HEK293 (cell line): ENCODE measurements at regions not wholly inside any gene's neighbourhood (a gene's known extent, or its start where the extent isn't known, plus 50 kb on each side); places are given as distances from the start of the nearest gene placed in this dataset.
"Not testable (repeated sequence)": the region's sequence is repeated elsewhere in the genome, so short reads cannot be mapped to it uniquely, and the experiment has no call there.

Experiments
- CTCF ChIA-PET: fragments of 350-600 bp; formaldehyde crosslinking; extraction: SDS; loops from one replicate; lab custom pipeline; 2021; ENCODE audit warnings: antibody characterized with exemption; lab: Yijun Ruan, JAX
- POLR2A ChIA-PET: fragments of 300-600 bp; formaldehyde crosslinking; extraction: SDS; loops from one replicate; lab custom pipeline; 2020; ENCODE audit warnings: antibody characterized with exemption, inconsistent platforms; lab: Yijun Ruan, JAX
- H3K27ac ChIP-seq: fragments of 200-500 bp; sonication (Bioruptor generic); 2 replicates; pipeline ENCODE4 v1.5.1; 2014; ENCODE audit warnings: low read depth, low read length, control low read depth, inconsistent platforms; ENCODE audit errors: extremely low read depth
- H3K36me3 ChIP-seq, 2 experiments: fragments of 200-500 bp in 1 of 2; sonication (Bioruptor generic) in 1 of 2; 1 replicate in 1 of 2; 2 replicates in 1 of 2; pipeline ENCODE4 v1.5.1; 2014 to 2017; ENCODE audit warnings: inconsistent platforms in 2 of 2, low read length in 2 of 2; ENCODE audit not compliant: control insufficient read depth in 2 of 2, insufficient read depth in 1 of 2
- H3K4me1 ChIP-seq: fragments of 200-500 bp; sonication (Bioruptor generic); 2 replicates; pipeline ENCODE4 v1.5.1; 2014; ENCODE audit warnings: mild to moderate bottlenecking, low read length, inconsistent platforms; ENCODE audit not compliant: control insufficient read depth, insufficient read depth
- H3K4me3 ChIP-seq: 2 replicates; pipeline ENCODE4 v1.5.1; 2011; ENCODE audit warnings: low read depth, mild to moderate bottlenecking, control low read depth, low read length, moderate library complexity
- H3K9me3 ChIP-seq: fragments of 200-500 bp; sonication (Bioruptor generic); 2 replicates; pipeline ENCODE4 v1.5.1; 2014; ENCODE audit warnings: low read depth, low read length, inconsistent platforms; ENCODE audit not compliant: control insufficient read depth, insufficient read depth
- AEBP2 ChIP-seq: fragments of 450-650 bp; formaldehyde crosslinking; IDR thresholded peaks from 2 replicates; pipeline ENCODE4 v1.5.1; 2016; ENCODE audit warnings: missing biosample characterization, missing genetic modification characterization, borderline replicate concordance
- HOXC10 ChIP-seq: sonication (generic); formaldehyde crosslinking; IDR thresholded peaks from 2 replicates; pipeline ENCODE4 v1.8.1; 2023; ENCODE audit warnings: mild to moderate bottlenecking, missing genetic modification reagents
- KLF1 ChIP-seq: fragments of 450-650 bp; formaldehyde crosslinking; IDR thresholded peaks from 2 replicates; pipeline ENCODE4 v1.5.1; 2016; ENCODE audit warnings: missing biosample characterization, missing genetic modification characterization
- TRIM28 ChIP-seq: IDR thresholded peaks from 2 replicates; pipeline ENCODE4 v1.6.1; 2011; ENCODE audit warnings: low read length, control low read depth, borderline replicate concordance
- ZNF10 ChIP-seq: fragments of 450-650 bp; formaldehyde crosslinking; IDR thresholded peaks from 2 replicates; pipeline ENCODE4 v1.5.1; 2017; ENCODE audit warnings: missing biosample characterization, missing genetic modification characterization
- ZNF112 ChIP-seq: fragments of 450-650 bp; formaldehyde crosslinking; IDR thresholded peaks from 2 replicates; pipeline ENCODE4 v1.5.0; 2017; ENCODE audit warnings: missing biosample characterization, missing genetic modification characterization
- ZNF202 ChIP-seq: fragments of 450-650 bp; formaldehyde crosslinking; IDR thresholded peaks from 2 replicates; pipeline ENCODE4 v1.5.1; 2016; ENCODE audit warnings: missing biosample characterization, missing genetic modification characterization, borderline replicate concordance
- ZNF266 ChIP-seq: fragments of 450-650 bp; formaldehyde crosslinking; IDR thresholded peaks from 2 replicates; pipeline ENCODE4 v1.5.1; 2016; ENCODE audit warnings: missing biosample characterization, missing genetic modification characterization, low read depth
- ZNF391 ChIP-seq: fragments of 450-650 bp; formaldehyde crosslinking; IDR thresholded peaks from 2 replicates; pipeline ENCODE4 v1.5.1; 2016; ENCODE audit warnings: low read depth, missing biosample characterization, missing genetic modification characterization, borderline replicate concordance
- ZNF473 ChIP-seq: fragments of 450-650 bp; formaldehyde crosslinking; IDR thresholded peaks from 2 replicates; pipeline ENCODE4 v1.5.1; 2017; ENCODE audit warnings: missing biosample characterization, missing genetic modification characterization
- ZNF600 ChIP-seq: fragments of 450-650 bp; formaldehyde crosslinking; IDR thresholded peaks from 2 replicates; pipeline ENCODE4 v1.5.1; 2016; ENCODE audit warnings: missing biosample characterization, missing genetic modification characterization
- ZNF629 ChIP-seq: fragments of 450-650 bp; formaldehyde crosslinking; IDR thresholded peaks from 2 replicates; pipeline ENCODE4 v1.5.1; 2017; ENCODE audit warnings: missing biosample characterization, missing genetic modification characterization
- ZNF658 ChIP-seq: fragments of 450-650 bp; formaldehyde crosslinking; IDR thresholded peaks from 2 replicates; pipeline ENCODE4; 2016; ENCODE audit warnings: missing biosample characterization, missing genetic modification characterization
- ZNF692 ChIP-seq: fragments of 450-650 bp; formaldehyde crosslinking; IDR thresholded peaks from 2 replicates; pipeline ENCODE4 v1.5.1; 2016; ENCODE audit warnings: missing biosample characterization, missing genetic modification characterization
- ZNF701 ChIP-seq: fragments of 450-650 bp; formaldehyde crosslinking; IDR thresholded peaks from 2 replicates; pipeline ENCODE4 v1.5.1; 2016; ENCODE audit warnings: missing biosample characterization, missing genetic modification characterization
- ZNF707 ChIP-seq: fragments of 450-650 bp; formaldehyde crosslinking; IDR thresholded peaks from 2 replicates; pipeline ENCODE4 v1.5.1; 2016; ENCODE audit warnings: missing biosample characterization, missing genetic modification characterization
- ZNF776 ChIP-seq: fragments of 450-650 bp; formaldehyde crosslinking; IDR thresholded peaks from 2 replicates; pipeline ENCODE4 v1.5.0; 2017; ENCODE audit warnings: missing biosample characterization, missing genetic modification characterization, borderline replicate concordance
- ZNF791 ChIP-seq: fragments of 450-650 bp; formaldehyde crosslinking; IDR thresholded peaks from 2 replicates; pipeline ENCODE4 v1.5.1; 2016; ENCODE audit warnings: missing biosample characterization, missing genetic modification characterization
- ZSCAN4 ChIP-seq: fragments of 450-650 bp; formaldehyde crosslinking; IDR thresholded peaks from 2 replicates; pipeline ENCODE4 v1.5.1; 2017; ENCODE audit warnings: missing biosample characterization, missing genetic modification characterization

GRCh38 chr5:158039911-158040347, 181.0 kb upstream of the CLINT1 start:
- ChIA-PET CTCF (no interaction called here), POLR2A (no interaction called here)
- no peak overlapping the region for H3K27ac ChIP-seq

GRCh38 chr5:158039441-158039840, 180.5 kb upstream of the CLINT1 start:
- POLR2A ChIA-PET = no interaction called here
- CTCF ChIA-PET = interaction anchor here (1.5 kb wide), 1 partner anchor 36 kb away, joined by 5 read pairs; no protein-coding TSS in a partner anchor
- Histone ChIP-seq H3K4me1 (no peaks in the 10 kb centered on the region), H3K9me3 (no peaks in the 10 kb centered on the region)
- TF ChIP-seq ZSCAN4 (peak; percentile 51; the same call in 1 of the 2 replicates), ZNF112 (tag by site-specific recombination) (no peak)
- TF ChIP-seq, all 188 proteins: peak for 1
- no peak overlapping the region for H3K4me3 ChIP-seq
- H3K36me3 ChIP-seq = no peaks in the 10 kb centered on the region
- no peak overlapping the region for H3K27ac ChIP-seq

More at GRCh38 chr5:158039911-158040347, 181.0 kb upstream of the CLINT1 start:
- no peaks in the 10 kb centered on the region for H3K9me3 ChIP-seq
- no peak for TF ChIP-seq ZNF791 (tag by site-specific recombination)
- TF ChIP-seq ZNF202 (tag by site-specific recombination) = no peak
- no peak for TF ChIP-seq ZNF629 (tag by site-specific recombination)
- no peak for TF ChIP-seq ZNF701 (tag by site-specific recombination)
- no peak for TF ChIP-seq ZNF776 (tag by site-specific recombination)
- TF ChIP-seq ZNF658 (tag by site-specific recombination) = no peak
- TF ChIP-seq ZNF10 (tag by site-specific recombination) = no peak
- no peak for TF ChIP-seq KLF1
- no peak for TF ChIP-seq ZNF473 (tag by site-specific recombination)
- no peak for TF ChIP-seq HOXC10 (CRISPR knock-in tag)
- no peak for TF ChIP-seq TRIM28
- TF ChIP-seq ZNF391 (tag by site-specific recombination) = no peak
- H3K4me3 ChIP-seq = no peak overlapping the region
- no peaks in the 10 kb centered on the region for H3K4me1 ChIP-seq
- H3K36me3 ChIP-seq = no peaks in the 10 kb centered on the region

- CTCF ChIA-PET, POLR2A ChIA-PET, H3K9me3 ChIP-seq, H3K4me3 ChIP-seq, H3K4me1 ChIP-seq, H3K27ac ChIP-seq, H3K36me3 ChIP-seq: not testable (repeated sequence)
These were observed 178.1 kb upstream of the CLINT1 start for GRCh38 chr5:158036983-158037595.

- peak; percentile 93 for TF ChIP-seq ZNF707 (tag by site-specific recombination)
These were observed 175.6 kb upstream of the CLINT1 start for GRCh38 chr5:158034586-158034985.

GRCh38 chr5:158033724-158034123, 174.8 kb upstream of the CLINT1 start:
- no peaks in the 10 kb centered on the region for H3K36me3 ChIP-seq
- no peaks in the 10 kb centered on the region for H3K9me3 ChIP-seq
- H3K4me3 ChIP-seq = no peak overlapping the region
- CTCF ChIA-PET = no interaction called here
- TF ChIP-seq AEBP2 (tag by site-specific recombination) = no peak
- no peak for TF ChIP-seq TRIM28
- no peak for TF ChIP-seq ZNF600 (tag by site-specific recombination)
- TF ChIP-seq ZNF266 (tag by site-specific recombination) = no peak
- no peak for TF ChIP-seq ZNF692 (tag by site-specific recombination)
- TF ChIP-seq, all 188 proteins: peak for 0
- Histone ChIP-seq H3K4me1 (no peaks in the 10 kb centered on the region), H3K27ac (no peak overlapping the region)
- POLR2A ChIA-PET = no interaction called here

More at GRCh38 chr5:158034586-158034985, 175.6 kb upstream of the CLINT1 start:
- H3K4me3 ChIP-seq, H3K9me3 ChIP-seq, H3K36me3 ChIP-seq, H3K4me1 ChIP-seq, CTCF ChIA-PET, POLR2A ChIA-PET, H3K27ac ChIP-seq: not testable (repeated sequence)
